GM23338 (cell line): ENCODE measurements at regions not wholly inside any gene's neighbourhood (a gene's known extent, or its start where the extent isn't known, plus 50 kb on each side); places are given as distances from the start of the nearest gene placed in this dataset.

Experiments
- ATAC-seq: fragments of 200-7000 bp; cut with Tn5 transposase; 3 replicates; pipeline ENCODE4 v1.9.1; 2020
- DNase-seq: peaks from one replicate; pipeline ENCODE4 v3.0.0-alpha.2; 2015; ENCODE audit warnings: low spot score
- H2AFZ ChIP-seq: fragments of 200-600 bp; sonication (generic); 2 replicates; pipeline ENCODE4 v1.8.0; 2016; ENCODE audit warnings: antibody characterized with exemption, mild to moderate bottlenecking, moderate library complexity
- H3F3A ChIP-seq: fragments of 200-600 bp; sonication (generic); replicated peaks from 2 replicates; pipeline ENCODE4 v1.8.0; 2017; ENCODE audit warnings: antibody characterized with exemption, mixed run types, low read depth
- H3K27ac ChIP-seq: fragments of 200-600 bp; sonication (generic); 2 replicates; pipeline ENCODE4 v1.6.1; 2016; ENCODE audit warnings: low read depth
- H3K27me3 ChIP-seq: fragments of 200-600 bp; sonication (generic); 2 replicates; pipeline ENCODE4 v1.8.0; 2016; ENCODE audit warnings: mild to moderate bottlenecking, mixed run types, moderate library complexity; ENCODE audit not compliant: insufficient read depth
- H3K36me3 ChIP-seq: fragments of 200-600 bp; sonication (generic); 2 replicates; pipeline ENCODE4 v1.8.0; 2016; ENCODE audit warnings: mild to moderate bottlenecking; ENCODE audit not compliant: insufficient read depth
- H3K4me1 ChIP-seq: fragments of 200-600 bp; sonication (generic); 2 replicates; pipeline ENCODE4 v1.8.0; 2016; ENCODE audit warnings: mild to moderate bottlenecking, moderate library complexity; ENCODE audit not compliant: insufficient read depth
- H3K4me2 ChIP-seq: fragments of 200-600 bp; sonication (generic); 2 replicates; pipeline ENCODE4 v1.7.1; 2017; ENCODE audit warnings: mixed run types
- H3K4me3 ChIP-seq: fragments of 200-600 bp; sonication (generic); 2 replicates; pipeline ENCODE4 v1.6.1; 2016; ENCODE audit warnings: mixed run types
- H3K79me2 ChIP-seq: fragments of 200-600 bp; sonication (generic); replicated peaks from 2 replicates; pipeline ENCODE4 v1.8.0; 2017; ENCODE audit warnings: mild to moderate bottlenecking; ENCODE audit not compliant: insufficient read depth
- H3K9me2 ChIP-seq: fragments of 200-600 bp; sonication (generic); 2 replicates; pipeline ENCODE4 v1.8.0; 2017; ENCODE audit not compliant: insufficient read depth
- H4K20me1 ChIP-seq: fragments of 200-600 bp; sonication (generic); replicated peaks from 2 replicates; pipeline ENCODE4 v1.8.0; 2017; ENCODE audit warnings: mild to moderate bottlenecking; ENCODE audit not compliant: insufficient read depth
- H3K27ac Mint-ChIP-seq: 2 replicates; pipeline ENCODE4 v1.8.0; 2020; ENCODE audit warnings: inconsistent platforms, mild to moderate bottlenecking, moderate library complexity, mixed read lengths
- H3K27me3 Mint-ChIP-seq: 3 replicates; pipeline ENCODE4 v1.8.0; 2022; ENCODE audit warnings: low read depth, mild to moderate bottlenecking, moderate library complexity, mixed read lengths, inconsistent platforms; ENCODE audit not compliant: insufficient read depth, poor library complexity
- H3K36me3 Mint-ChIP-seq: 3 replicates; pipeline ENCODE4 v1.8.0; 2021; ENCODE audit warnings: low read depth, mild to moderate bottlenecking, inconsistent platforms, moderate library complexity, mixed read lengths
- H3K4me1 Mint-ChIP-seq: 3 replicates; pipeline ENCODE4 v1.8.0; 2020; ENCODE audit warnings: mild to moderate bottlenecking, inconsistent platforms, mixed read lengths
- H3K4me3 Mint-ChIP-seq: 3 replicates; pipeline ENCODE4 v1.8.0; 2021; ENCODE audit warnings: moderate library complexity, mild to moderate bottlenecking, inconsistent platforms, mixed read lengths
- H3K9me3 Mint-ChIP-seq: 3 replicates; pipeline ENCODE4 v1.8.0; 2020; ENCODE audit warnings: moderate library complexity, mild to moderate bottlenecking, inconsistent platforms, mixed read lengths
- CREB1 ChIP-seq: fragments of 250-450 bp; sonication (Bioruptor Pico); IDR thresholded peaks from 2 replicates; pipeline ENCODE4 v1.5.0; 2020; ENCODE audit warnings: low read depth, mild to moderate bottlenecking, moderate library complexity
- EZH2 ChIP-seq: fragments of 200-600 bp; sonication (generic); IDR thresholded peaks from one replicate; pipeline ENCODE4 v1.8.0; 2017; ENCODE audit warnings: antibody characterized with exemption, mild to moderate bottlenecking, low read depth; ENCODE audit not compliant: unreplicated experiment
- EZH2phosphoT487 ChIP-seq: fragments of 200-600 bp; sonication (generic); IDR thresholded peaks from one replicate; pipeline ENCODE4 v1.8.1; 2018; ENCODE audit warnings: antibody characterized with exemption; ENCODE audit not compliant: unreplicated experiment
- JUNB ChIP-seq: IDR thresholded peaks from one replicate; pipeline ENCODE4 v1.6.1; 2016; ENCODE audit warnings: antibody characterized with exemption; ENCODE audit not compliant: unreplicated experiment
- REST ChIP-seq: IDR thresholded peaks from one replicate; pipeline ENCODE4 v1.6.1; 2018; ENCODE audit warnings: antibody characterized with exemption; ENCODE audit not compliant: unreplicated experiment
- STAT1 ChIP-seq: IDR thresholded peaks from one replicate; pipeline ENCODE4 v1.6.1; 2016; ENCODE audit warnings: antibody characterized with exemption; ENCODE audit not compliant: unreplicated experiment
- ZNF114 ChIP-seq: fragments of 250-450 bp; sonication (Bioruptor Pico); IDR thresholded peaks from 2 replicates; pipeline ENCODE4 v1.5.0; 2020; ENCODE audit warnings: mild to moderate bottlenecking, moderate library complexity
- TF ChIP-seq, protein P1 (sequence below): fragments of 250-450 bp; sonication (Bioruptor Pico); IDR thresholded peaks from 2 replicates; pipeline ENCODE4 v1.5.0; 2020; ENCODE audit warnings: mild to moderate bottlenecking, moderate library complexity
- TF ChIP-seq, protein P2 (sequence below): IDR thresholded peaks from 2 replicates; pipeline ENCODE4 v1.6.1; 2016; ENCODE audit warnings: antibody characterized with exemption

DNA sequence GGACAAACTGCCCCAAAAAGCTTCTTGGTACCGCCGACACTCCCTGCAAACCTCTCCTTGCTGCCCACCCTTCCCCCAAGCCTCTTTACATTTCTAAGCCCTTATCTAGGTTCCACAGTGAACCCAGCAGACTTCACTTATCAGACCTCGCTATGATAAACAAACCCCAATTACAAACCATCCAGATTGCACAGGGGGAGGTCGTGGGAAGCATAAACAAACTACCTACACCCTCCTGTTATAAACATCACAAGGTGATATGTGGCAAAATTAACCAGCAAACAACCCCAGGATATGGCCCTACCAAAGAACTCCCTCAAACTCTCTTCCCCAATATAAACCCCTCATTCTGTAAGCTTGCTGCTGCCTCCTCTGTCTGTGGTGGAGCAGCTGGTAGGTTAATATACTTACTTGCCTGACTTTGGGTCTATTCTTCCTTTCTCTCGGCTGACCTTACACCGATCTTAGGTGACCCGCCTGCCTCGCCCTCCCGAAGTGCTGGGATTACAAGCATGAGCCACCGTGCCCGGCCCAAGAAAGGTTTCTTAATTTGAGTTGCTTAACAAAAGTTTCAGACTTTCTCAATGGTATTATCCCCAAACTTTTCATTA, 66.0 kb upstream of the TENM4 start (continued):
- TF ChIP-seq, protein P1, sequence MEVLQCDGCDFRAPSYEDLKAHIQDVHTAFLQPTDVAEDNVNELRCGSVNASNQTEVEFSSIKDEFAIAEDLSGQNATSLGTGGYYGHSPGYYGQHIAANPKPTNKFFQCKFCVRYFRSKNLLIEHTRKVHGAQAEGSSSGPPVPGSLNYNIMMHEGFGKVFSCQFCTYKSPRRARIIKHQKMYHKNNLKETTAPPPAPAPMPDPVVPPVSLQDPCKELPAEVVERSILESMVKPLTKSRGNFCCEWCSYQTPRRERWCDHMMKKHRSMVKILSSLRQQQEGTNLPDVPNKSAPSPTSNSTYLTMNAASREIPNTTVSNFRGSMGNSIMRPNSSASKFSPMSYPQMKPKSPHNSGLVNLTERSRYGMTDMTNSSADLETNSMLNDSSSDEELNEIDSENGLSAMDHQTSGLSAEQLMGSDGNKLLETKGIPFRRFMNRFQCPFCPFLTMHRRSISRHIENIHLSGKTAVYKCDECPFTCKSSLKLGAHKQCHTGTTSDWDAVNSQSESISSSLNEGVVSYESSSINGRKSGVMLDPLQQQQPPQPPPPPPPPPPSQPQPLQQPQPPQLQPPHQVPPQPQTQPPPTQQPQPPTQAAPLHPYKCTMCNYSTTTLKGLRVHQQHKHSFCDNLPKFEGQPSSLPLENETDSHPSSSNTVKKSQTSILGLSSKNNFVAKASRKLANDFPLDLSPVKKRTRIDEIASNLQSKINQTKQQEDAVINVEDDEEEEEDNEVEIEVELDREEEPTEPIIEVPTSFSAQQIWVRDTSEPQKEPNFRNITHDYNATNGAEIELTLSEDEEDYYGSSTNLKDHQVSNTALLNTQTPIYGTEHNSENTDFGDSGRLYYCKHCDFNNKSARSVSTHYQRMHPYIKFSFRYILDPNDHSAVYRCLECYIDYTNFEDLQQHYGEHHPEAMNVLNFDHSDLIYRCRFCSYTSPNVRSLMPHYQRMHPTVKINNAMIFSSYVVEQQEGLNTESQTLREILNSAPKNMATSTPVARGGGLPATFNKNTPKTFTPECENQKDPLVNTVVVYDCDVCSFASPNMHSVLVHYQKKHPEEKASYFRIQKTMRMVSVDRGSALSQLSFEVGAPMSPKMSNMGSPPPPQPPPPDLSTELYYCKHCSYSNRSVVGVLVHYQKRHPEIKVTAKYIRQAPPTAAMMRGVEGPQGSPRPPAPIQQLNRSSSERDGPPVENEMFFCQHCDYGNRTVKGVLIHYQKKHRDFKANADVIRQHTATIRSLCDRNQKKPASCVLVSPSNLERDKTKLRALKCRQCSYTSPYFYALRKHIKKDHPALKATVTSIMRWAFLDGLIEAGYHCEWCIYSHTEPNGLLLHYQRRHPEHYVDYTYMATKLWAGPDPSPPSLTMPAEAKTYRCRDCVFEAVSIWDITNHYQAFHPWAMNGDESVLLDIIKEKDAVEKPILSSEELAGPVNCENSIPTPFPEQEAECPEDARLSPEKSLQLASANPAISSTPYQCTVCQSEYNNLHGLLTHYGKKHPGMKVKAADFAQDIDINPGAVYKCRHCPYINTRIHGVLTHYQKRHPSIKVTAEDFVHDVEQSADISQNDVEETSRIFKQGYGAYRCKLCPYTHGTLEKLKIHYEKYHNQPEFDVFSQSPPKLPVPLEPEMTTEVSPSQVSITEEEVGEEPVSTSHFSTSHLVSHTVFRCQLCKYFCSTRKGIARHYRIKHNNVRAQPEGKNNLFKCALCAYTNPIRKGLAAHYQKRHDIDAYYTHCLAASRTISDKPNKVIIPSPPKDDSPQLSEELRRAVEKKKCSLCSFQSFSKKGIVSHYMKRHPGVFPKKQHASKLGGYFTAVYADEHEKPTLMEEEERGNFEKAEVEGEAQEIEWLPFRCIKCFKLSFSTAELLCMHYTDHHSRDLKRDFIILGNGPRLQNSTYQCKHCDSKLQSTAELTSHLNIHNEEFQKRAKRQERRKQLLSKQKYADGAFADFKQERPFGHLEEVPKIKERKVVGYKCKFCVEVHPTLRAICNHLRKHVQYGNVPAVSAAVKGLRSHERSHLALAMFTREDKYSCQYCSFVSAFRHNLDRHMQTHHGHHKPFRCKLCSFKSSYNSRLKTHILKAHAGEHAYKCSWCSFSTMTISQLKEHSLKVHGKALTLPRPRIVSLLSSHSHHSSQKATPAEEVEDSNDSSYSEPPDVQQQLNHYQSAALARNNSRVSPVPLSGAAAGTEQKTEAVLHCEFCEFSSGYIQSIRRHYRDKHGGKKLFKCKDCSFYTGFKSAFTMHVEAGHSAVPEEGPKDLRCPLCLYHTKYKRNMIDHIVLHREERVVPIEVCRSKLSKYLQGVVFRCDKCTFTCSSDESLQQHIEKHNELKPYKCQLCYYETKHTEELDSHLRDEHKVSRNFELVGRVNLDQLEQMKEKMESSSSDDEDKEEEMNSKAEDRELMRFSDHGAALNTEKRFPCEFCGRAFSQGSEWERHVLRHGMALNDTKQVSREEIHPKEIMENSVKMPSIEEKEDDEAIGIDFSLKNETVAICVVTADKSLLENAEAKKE (CRISPR knock-in tag) = no peak
- TF ChIP-seq REST = no peak

DNA sequence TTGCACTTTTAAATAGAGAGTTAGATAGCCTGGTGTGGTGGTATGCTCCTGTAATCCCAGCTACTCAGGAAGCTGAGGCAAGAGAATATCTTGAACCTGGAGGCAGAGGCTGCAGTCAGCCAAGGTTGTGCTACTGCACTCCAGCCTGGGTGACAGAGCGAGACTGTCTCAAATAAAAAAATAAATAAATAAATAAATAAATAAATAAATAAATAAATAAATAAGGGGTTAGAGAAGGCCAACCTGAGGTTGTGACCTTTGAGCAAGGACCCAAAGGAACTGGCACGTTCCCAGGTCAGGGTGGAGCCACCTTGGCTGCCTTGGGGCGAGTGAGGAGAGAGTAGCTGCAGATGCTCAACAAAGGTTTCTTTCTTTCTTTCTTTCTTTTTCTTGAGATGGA, 65.3 kb upstream of the TENM4 start:
- no peaks in the 10 kb centered on the region for H4K20me1 ChIP-seq
- DNase-seq (no peak), ATAC-seq (no peak)
- peaks cover 7% of the 10 kb centered on the region for H3K27me3 Mint-ChIP-seq
- no peak overlapping the region for H3K4me3 Mint-ChIP-seq
- no peaks in the 10 kb centered on the region for H3K9me3 Mint-ChIP-seq
- no peaks in the 10 kb centered on the region for H3K27me3 ChIP-seq
- peaks cover 6% of the 10 kb centered on the region for H3K4me1 Mint-ChIP-seq
- H3K27ac Mint-ChIP-seq = no peak overlapping the region
- H3K4me2 ChIP-seq = no peak overlapping the region
- no peak overlapping the region for H3K27ac ChIP-seq
- 0 out of 2 replicates have a peak, but pooled peaks cover 3% of the 10 kb centered on the region for H3K9me2 ChIP-seq
- no peak overlapping the region for H3K4me3 ChIP-seq
- no peaks in the 10 kb centered on the region for H3F3A ChIP-seq
- no peaks in the 10 kb centered on the region for H3K79me2 ChIP-seq
- H2AFZ ChIP-seq = no peak overlapping the region
- no peaks in the 10 kb centered on the region for H3K36me3 Mint-ChIP-seq
- H3K4me1 ChIP-seq = no peaks in the 10 kb centered on the region
- no peaks in the 10 kb centered on the region for H3K36me3 ChIP-seq
- TF ChIP-seq REST = no peak
- no peak for TF ChIP-seq CREB1
- no peak for TF ChIP-seq EZH2phosphoT487
- no peak for TF ChIP-seq ZNF114
- TF ChIP-seq, protein P2, sequence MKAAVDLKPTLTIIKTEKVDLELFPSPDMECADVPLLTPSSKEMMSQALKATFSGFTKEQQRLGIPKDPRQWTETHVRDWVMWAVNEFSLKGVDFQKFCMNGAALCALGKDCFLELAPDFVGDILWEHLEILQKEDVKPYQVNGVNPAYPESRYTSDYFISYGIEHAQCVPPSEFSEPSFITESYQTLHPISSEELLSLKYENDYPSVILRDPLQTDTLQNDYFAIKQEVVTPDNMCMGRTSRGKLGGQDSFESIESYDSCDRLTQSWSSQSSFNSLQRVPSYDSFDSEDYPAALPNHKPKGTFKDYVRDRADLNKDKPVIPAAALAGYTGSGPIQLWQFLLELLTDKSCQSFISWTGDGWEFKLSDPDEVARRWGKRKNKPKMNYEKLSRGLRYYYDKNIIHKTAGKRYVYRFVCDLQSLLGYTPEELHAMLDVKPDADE = no peak
- no peak for TF ChIP-seq EZH2
- TF ChIP-seq STAT1 = no peak
- TF ChIP-seq JUNB = no peak
